H7 (cell line): ENCODE measurements at regions not wholly inside any gene's neighbourhood (a gene's known extent, or its start where the extent isn't known, plus 50 kb on each side); places are given as distances from the start of the nearest gene placed in this dataset.

Source experiments
- DNase-seq: peaks from one replicate; pipeline ENCODE4 v3.0.0; 2012
- H3K27me3 ChIP-seq: 2 replicates; pipeline ENCODE4 v1.6.0; 2011; ENCODE audit warnings: mild to moderate bottlenecking, low read length; ENCODE audit not compliant: control insufficient read depth, insufficient read depth
- H3K36me3 ChIP-seq: replicated peaks from 2 replicates; pipeline ENCODE4 v1.5.1; 2011; ENCODE audit warnings: low read length; ENCODE audit not compliant: control insufficient read depth, insufficient read depth
- H3K4me3 ChIP-seq: 2 replicates; pipeline ENCODE4 v1.5.1; 2011; ENCODE audit warnings: low read depth, mild to moderate bottlenecking, control low read depth, low read length, moderate library complexity; ENCODE audit not compliant: insufficient read depth

DNA sequence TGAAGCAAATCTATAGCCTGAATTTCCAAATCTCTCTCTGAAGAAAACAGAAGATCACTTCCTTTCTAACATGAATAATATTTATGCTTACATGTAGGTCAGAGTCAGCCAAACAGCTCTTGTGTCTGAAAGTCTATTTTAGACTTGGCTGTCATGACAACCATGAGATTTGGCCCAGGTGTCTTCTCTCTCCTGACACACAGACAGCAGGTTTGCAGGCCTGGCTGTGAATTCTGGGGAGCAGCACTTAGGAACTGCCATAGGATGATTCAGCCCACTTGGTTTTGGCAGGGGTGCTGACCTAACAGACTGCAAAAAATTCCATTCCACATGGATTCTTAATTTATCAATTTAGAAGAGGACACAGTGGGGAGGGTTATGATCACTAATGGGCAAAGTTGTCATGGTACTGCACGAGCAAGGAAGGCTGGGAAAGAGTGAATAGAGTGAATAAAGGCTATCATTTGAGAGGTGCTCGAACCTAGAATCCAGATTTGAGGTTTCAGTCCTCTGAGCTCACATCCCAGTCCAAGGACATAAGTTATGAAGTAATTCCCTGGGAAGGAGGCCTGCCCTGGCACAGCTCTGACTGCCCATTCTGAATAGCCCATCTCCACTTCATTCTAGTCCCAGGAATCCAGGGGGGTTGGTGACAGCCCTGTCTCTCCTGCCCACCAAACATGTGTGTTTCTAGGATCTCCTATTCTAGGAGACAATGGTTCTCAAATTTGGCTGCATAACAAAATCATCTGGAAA lies 453.9 kb upstream of the TRIB2 start:
- H3K27me3 ChIP-seq: no peaks in the 10 kb centered on the region
- no peak overlapping the region for H3K4me3 ChIP-seq
- DNase-seq: no peak

DNA sequence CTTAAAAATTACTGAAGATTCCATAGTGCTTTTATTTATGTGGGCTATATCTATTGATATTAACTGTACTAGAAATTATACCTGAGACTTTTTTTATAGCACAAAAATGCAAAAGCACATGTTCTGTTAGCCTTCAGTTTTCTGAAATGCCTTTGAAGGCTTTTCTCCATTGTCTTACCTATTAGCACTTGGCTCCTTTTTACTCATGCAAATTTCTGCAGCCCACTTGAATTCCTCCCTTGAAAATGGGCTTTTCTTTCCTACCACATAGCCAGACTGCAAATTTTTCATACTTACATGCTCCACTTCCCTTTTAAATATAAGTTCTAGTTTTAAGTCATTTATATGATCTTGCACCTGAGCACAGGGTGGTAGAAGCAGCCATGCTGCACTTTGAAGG lies 453.0 kb upstream of the TRIB2 start:
- no peak for DNase-seq
- Histone ChIP-seq H3K36me3 (no peaks in the 10 kb centered on the region), H3K27me3 (no peaks in the 10 kb centered on the region), H3K4me3 (no peak overlapping the region)

More for the DNA sequence above, 453.9 kb upstream of the TRIB2 start:
- H3K36me3 ChIP-seq: no peaks in the 10 kb centered on the region

DNA sequence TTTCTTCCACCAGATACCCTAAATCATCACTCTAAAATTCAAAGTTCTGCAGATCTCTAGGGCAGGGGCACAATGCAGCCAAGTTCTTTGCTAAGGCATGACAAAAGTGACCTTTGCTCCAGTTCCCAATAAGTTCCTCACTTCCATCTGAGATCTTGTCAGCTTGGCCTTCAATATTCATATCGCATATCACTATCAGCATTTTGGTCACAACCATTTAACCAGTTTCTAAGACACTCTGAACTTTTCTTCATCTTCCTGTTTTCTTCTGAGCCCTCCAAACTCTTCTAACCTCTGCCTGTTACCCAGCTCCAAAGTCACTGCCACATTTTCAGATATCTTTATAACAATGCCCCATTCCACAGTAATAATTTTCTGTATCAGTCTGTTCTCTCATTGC lies 452.6 kb upstream of the TRIB2 start:
- Histone ChIP-seq H3K4me3 (no peak overlapping the region), H3K36me3 (no peaks in the 10 kb centered on the region), H3K27me3 (no peaks in the 10 kb centered on the region)
- no peak for DNase-seq

DNA sequence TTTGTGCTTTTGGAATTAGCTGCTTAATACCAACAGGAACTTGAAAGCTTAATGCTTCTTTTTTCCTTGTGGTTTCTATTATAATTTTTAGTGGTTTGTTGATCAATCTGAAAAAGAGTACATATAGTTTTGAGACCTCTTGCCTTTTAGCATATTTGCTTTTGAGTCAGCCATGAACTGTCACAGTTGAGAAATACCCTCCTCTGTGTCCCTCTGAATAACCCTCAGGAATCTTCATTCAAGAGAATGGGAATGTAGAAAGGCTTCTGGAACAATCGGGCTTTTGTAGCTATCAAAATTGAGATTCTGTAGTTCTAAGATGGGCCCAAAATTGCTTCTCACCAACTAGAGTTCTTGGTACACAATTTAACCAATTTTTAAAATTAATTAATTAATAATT lies 451.1 kb upstream of the TRIB2 start:
- H3K36me3 ChIP-seq: no peaks in the 10 kb centered on the region
- no peak overlapping the region for H3K4me3 ChIP-seq
- DNase-seq: no peak
- H3K27me3 ChIP-seq: no peaks in the 10 kb centered on the region

DNA sequence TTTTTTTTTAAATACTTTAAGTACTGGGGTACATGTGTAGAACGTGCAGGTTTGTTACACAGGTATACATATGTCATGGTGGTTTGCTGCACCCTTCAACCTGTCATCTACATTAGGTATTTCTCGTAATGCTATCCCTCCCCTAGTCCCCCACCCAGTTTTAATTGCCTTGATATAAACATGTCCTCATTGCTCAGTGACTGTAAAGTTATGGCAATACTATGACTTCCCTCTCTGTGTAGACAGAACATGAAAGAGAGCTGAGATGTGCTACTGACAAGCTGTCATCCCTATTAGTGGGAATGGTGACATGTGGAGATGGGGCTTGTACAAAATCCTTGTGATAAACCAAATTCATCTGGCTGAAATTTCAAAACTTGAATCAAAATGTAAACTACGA lies 449.7 kb upstream of the TRIB2 start:
- H3K36me3 ChIP-seq: no peaks in the 10 kb centered on the region
- DNase-seq: no peak
- H3K27me3 ChIP-seq: no peaks in the 10 kb centered on the region
- no peak overlapping the region for H3K4me3 ChIP-seq

DNA sequence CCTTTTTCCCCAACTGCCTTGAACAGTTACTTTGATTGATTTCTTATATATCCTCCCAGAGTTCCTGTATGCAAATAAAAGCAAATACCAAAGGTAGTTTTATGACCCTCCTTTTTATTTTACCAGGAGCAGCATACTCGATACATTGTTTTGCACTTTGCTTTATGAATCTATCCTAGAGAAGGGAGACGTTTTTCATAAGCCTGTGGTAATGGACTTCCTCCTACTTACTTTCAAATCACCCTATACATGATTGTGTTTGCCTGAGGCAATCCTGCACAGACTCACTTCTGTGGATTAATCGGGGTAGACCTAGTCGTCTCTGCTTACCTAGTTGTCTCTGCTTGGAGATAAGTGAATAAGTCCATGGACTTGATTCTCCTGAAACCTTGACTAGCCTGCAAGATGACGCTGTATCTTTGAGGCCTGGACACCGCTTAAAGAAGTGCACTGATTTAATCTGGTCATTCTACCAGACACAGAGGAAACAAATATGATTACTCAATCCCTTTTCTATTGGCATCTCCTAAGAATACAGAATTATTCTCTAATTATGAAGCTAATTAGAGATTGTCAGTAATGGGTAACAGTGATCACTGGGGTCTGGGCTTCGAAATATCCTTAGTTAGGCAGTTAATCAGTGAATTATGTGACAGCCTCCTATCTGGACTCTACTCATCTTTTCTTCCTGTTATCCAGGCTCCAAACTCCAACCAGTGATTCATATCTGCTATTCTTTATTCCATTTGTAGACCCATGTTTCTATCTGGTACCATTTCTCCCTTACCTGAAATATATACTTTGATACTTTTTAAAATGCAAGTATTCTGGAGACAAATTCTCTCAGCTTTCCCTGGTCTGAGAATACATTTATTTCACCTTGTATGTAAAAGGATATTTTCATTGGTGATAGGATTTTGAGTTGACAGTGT lies 447.4 kb upstream of the TRIB2 start:
- Histone ChIP-seq H3K36me3 (no peaks in the 10 kb centered on the region), H3K27me3 (no peaks in the 10 kb centered on the region), H3K4me3 (no peak overlapping the region)
- no peak for DNase-seq

DNA sequence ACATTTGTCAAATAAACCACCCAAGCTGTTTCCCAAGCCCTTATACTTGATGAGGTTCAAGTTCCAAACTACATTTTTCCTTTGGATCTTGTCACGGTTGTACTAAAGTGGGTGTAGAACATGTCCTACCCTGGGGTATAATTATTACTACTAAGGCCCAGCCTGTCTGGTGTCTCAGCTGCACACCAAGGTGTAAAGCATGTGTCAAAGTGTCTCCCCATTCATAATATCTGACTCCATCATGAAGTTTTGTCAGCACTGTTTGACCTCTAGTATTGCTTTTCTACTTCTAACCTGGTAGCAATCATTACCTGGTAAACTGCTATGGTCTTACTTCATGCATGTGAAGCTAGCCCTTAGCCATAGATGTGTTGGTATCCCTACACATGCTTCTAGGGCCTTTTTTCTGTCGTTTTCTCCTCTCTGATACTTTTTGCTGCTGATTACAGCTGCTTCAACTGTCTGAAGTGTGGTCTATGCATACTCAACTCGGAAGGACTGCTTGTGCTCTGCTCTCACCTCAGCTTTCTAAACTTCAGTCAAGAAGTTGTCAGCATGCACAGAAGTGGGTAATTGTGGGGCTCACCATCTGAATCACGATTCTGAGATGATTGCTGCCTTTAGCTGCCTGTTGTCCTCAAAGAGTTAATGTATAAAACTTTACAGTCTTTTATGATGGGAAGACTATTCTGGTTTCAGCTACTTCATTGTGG lies 445.7 kb upstream of the TRIB2 start:
- no peak for DNase-seq
- no peaks in the 10 kb centered on the region for H3K27me3 ChIP-seq
- H3K36me3 ChIP-seq: no peaks in the 10 kb centered on the region
- no peak overlapping the region for H3K4me3 ChIP-seq

DNA sequence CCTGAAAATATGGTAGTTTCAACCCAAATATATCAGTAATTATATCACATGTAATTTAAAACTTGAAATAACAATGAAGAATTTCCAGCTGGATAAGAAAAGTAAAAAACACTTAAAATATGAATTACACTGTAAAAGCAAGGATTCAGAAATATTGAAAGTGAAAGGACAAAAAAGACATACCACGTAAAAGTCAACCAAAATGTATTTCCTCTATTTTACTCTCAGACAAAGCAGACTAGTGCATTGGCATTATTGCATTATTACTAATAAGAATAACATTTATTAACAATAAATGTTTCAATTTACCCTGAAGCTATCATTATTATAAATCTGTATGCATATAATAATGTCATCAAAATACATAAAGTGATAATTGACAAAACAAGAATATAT lies 445.1 kb upstream of the TRIB2 start:
- Histone ChIP-seq H3K36me3 (no peaks in the 10 kb centered on the region), H3K27me3 (no peaks in the 10 kb centered on the region), H3K4me3 (no peak overlapping the region)
- no peak for DNase-seq

DNA sequence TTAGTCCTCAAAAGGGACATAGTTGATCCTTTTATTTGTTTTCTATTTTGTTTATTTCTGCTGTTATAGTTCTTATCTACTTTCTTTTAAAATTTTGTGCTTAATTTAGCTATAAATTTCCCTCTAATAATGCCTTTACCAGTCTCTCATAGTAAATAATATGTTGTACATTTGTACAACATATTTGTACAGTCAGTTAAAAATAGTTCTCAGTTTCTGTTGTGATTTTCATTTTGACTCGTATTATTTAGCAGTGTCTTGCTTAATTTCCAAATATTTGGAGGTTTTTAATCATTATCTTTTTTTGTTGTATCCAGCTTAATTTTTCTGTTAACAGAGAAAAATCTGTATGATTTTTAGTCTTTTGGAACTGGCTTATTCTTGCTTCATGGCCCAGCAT lies 443.6 kb upstream of the TRIB2 start:
- DNase-seq: no peak
- H3K36me3 ChIP-seq: no peaks in the 10 kb centered on the region
- no peaks in the 10 kb centered on the region; the same call in 1 of the 2 replicates for H3K27me3 ChIP-seq
- H3K4me3 ChIP-seq: no peak overlapping the region

DNA sequence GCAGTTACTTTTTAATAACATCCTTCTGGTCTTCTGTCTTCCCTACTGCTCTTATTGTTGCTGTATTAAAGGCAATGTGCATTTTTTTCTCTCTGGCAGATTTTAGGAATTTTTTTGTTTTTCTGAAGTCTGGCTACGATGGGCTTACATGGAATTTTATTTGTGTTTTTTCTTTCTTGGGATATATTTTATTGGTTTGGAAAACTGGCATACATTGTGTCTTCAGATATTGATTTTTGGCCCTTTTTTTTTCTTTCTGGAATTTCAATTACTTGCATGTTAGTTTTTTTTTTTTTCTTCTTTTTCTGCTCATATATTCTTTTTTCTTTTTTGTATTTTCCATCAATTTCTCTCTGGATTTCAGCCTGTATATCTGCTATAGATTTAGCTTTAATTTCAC lies 442.1 kb upstream of the TRIB2 start:
- no peak for DNase-seq
- Histone ChIP-seq H3K4me3 (no peak overlapping the region), H3K36me3 (no peaks in the 10 kb centered on the region), H3K27me3 (no peaks in the 10 kb centered on the region; the same call in 1 of the 2 replicates)

DNA sequence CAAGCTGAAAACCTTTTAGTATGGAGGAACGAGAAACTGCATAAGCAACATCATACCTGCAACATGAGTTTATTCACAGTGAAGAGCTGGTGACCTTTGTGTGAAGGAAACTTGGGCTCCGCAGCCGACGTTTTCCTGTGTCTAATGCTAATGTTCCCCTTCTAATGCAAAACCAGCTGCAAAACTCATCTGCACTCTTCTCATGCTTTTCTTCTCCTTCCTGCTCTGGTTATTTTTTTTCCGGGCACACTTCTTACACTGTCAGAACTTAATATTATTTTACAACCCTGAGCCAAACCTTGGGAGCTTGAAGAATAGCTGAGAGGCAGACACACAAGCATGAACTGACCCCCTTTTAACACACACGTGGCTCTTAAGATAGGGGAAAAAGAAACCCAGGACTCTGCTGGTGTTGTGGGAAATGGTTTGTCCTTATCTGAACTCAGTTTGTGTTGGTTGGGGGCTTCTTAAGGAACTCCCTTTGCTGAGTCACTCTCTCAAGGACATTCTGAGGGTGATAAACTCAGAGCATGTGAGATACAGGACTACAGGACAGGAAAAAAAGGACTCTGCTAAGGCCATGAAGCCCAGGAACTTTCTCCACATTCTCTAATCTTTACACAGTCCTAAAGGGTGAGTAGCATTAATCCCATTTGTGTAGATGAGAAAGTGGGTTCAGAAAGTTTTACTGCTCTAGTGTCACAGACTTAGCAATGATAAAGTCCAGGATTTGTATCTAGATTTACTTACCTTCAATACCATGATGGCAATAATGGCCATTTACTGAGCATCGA lies 439.3 kb upstream of the TRIB2 start:
- no peak overlapping the region for H3K4me3 ChIP-seq
- H3K36me3 ChIP-seq: no peaks in the 10 kb centered on the region
- no peak for DNase-seq
- no peaks in the 10 kb centered on the region; the same call in 1 of the 2 replicates for H3K27me3 ChIP-seq

DNA sequence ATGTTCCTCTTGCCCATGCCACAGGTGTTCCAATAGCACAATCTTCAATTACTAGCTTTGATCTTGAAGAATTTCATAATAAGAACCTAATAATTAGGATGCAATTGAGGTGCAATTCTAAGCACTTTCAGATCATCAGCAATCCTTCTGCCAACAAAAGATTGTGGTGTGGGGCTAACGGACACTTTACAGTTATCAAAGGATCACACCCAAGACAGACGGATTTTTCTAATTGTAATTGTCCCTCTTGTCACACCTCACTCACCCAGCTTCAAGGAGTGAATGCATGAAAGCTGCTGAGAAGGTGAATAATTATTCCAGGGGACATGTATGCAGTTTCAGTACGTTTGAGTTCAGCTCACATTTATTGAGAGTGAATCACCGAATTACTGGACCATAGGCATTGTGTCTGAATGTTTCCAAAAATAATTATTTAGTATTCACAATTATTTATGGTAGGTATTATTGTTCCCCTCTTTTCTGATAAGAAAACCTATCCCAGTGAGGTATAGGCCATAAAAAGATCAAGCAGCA lies 438.5 kb upstream of the TRIB2 start:
- no peaks in the 10 kb centered on the region; the same call in 1 of the 2 replicates for H3K27me3 ChIP-seq
- no peaks in the 10 kb centered on the region for H3K36me3 ChIP-seq
- DNase-seq: no peak
- H3K4me3 ChIP-seq: no peak overlapping the region

DNA sequence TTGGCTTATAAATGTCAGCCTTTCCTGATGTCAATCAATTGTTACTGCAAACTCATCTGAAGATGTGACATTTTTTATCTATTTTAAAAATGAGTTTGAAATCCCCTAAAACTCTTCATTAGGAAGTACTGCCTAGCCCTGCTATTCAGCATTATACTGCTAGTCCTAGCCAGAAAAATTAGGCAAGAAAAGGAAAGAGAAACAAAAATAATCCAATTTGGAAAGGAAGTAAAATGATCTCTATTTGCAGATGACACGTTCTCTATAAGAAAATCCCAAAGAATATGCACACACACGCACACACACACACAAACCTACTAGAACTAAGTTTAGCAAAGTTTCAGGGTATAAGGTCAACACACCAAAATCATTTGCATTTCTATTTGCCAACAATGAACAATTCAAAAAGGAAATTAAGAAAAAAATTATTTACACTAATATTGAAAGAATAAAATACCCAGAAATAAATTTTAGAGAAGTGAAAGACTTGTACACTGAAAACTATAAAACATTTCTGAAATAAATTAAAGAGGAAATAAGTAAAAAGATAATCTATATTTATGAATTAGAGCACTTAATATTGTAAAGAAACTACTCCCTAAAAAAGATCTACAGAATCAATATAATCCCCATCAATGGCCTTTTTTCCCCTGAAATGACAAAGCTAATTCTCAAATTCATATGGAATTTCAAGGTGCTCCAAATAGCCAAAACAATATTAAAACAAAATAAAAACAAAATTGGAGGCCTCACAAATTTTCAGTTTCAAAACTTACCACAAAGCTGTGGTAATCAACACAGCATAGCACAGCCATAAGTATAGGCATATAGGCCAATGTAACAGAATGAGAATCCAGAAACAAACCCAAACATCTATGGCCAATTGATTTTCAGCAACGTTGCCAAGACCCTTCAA lies 433.7 kb upstream of the TRIB2 start:
- Histone ChIP-seq H3K27me3 (no peaks in the 10 kb centered on the region), H3K4me3 (no peak overlapping the region), H3K36me3 (no peaks in the 10 kb centered on the region)
- DNase-seq: no peak
